ENCODE measurements at regions not wholly inside any gene's neighbourhood (a gene's known extent, or its start where the extent isn't known, plus 50 kb on each side); places are given as distances from the start of the nearest gene placed in this dataset.

DNA sequence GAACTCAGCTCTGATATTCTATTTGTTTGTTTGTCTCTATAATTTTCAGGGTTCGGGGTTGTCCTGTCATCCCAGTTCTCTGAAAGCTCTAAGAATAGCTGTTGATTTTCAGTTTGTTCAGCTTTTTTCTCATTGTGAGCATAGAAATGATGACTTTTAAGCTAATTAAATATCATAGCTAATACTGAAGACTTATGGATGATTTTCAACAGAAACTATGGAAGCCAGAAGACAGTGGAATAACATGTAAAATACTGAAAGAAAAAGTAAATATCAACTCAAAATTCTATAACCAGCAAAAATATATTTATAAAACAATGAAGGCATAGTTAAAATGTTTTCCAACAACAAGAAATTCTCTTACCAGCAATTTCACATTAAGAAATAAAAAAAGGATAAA lies 96.4 kb upstream of the ETV1 start:
- Histone ChIP-seq H3K79me2 (ENCODE audit: control insufficient read depth, insufficient read depth, low read length) (no peaks in the 10 kb centered on the region), H3K27ac (ENCODE audit: insufficient read depth, low read depth, low read length) (no peak overlapping the region), H3K4me1 (ENCODE audit: control insufficient read depth, extremely low read depth, insufficient read depth, low read length) (no peaks in the 10 kb centered on the region), H3K9me1 (replicated peaks; ENCODE audit: control insufficient read depth, extremely low read depth, insufficient read depth, low read length) (no peaks in the 10 kb centered on the region), H2AFZ (ENCODE audit: low read depth, low read length) (no peak overlapping the region), H3K4me3 (replicated peaks in 1 of 3; ENCODE audit: insufficient read depth in 1 of 3, low read depth in 1 of 3, low read length in 3 of 3) (no peak overlapping the region), H3K9me3 (replicated peaks; ENCODE audit: control insufficient read depth, insufficient read depth, low read length) (no peaks in the 10 kb centered on the region), H4K20me1 (replicated peaks; ENCODE audit: control insufficient read depth, extremely low read depth, insufficient read depth, low read length) (no peaks in the 10 kb centered on the region), H3K27me3 (ENCODE audit: control insufficient read depth in 2 of 2, insufficient read depth in 2 of 2, low read length in 2 of 2) (no peaks in the 10 kb centered on the region), H3K36me3 (ENCODE audit: control insufficient read depth in 2 of 2, extremely low read depth in 1 of 2, insufficient read depth in 2 of 2, low read length in 2 of 2) (no peaks in the 10 kb centered on the region), H3K4me2 (ENCODE audit: insufficient read depth, low read length) (no peak overlapping the region), H3K9ac (replicated peaks; ENCODE audit: extremely low read depth, insufficient read depth, low read length) (no peak overlapping the region)
- no peak for DNase-seq (ENCODE audit: low read depth, low spot score)
- TF ChIP-seq POLR2AphosphoS5 (IDR thresholded peaks at IDR 0.05; ENCODE audit: insufficient read depth, low read depth, low read length) (no peak), GATA2 (IDR thresholded peaks at IDR 0.05; ENCODE audit: insufficient read depth, insufficient read length, low read depth, low read length) (no peak), EZH2 (IDR thresholded peaks at IDR 0.05; ENCODE audit: borderline replicate concordance, low read depth, low read length, severe bottlenecking) (no peak), POLR2A (IDR thresholded peaks at IDR 0.05; ENCODE audit: low read depth, low read length) (no peak), FOS (IDR thresholded peaks at IDR 0.05; ENCODE audit: borderline replicate concordance, insufficient read depth, low read length) (no peak), MYC (IDR thresholded peaks at IDR 0.05; ENCODE audit: low read depth, low read length) (no peak), JUN (IDR thresholded peaks at IDR 0.05; ENCODE audit: borderline replicate concordance, insufficient read depth, insufficient read length, low read depth) (no peak)
- TF ChIP-seq, protein P1, sequence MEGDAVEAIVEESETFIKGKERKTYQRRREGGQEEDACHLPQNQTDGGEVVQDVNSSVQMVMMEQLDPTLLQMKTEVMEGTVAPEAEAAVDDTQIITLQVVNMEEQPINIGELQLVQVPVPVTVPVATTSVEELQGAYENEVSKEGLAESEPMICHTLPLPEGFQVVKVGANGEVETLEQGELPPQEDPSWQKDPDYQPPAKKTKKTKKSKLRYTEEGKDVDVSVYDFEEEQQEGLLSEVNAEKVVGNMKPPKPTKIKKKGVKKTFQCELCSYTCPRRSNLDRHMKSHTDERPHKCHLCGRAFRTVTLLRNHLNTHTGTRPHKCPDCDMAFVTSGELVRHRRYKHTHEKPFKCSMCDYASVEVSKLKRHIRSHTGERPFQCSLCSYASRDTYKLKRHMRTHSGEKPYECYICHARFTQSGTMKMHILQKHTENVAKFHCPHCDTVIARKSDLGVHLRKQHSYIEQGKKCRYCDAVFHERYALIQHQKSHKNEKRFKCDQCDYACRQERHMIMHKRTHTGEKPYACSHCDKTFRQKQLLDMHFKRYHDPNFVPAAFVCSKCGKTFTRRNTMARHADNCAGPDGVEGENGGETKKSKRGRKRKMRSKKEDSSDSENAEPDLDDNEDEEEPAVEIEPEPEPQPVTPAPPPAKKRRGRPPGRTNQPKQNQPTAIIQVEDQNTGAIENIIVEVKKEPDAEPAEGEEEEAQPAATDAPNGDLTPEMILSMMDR (IDR thresholded peaks at IDR 0.05; ENCODE audit: extremely low read depth in 1 of 2, insufficient read depth in 1 of 2, low read depth in 1 of 2, low read length in 2 of 2): no peak
- TF ChIP-seq, protein P2, sequence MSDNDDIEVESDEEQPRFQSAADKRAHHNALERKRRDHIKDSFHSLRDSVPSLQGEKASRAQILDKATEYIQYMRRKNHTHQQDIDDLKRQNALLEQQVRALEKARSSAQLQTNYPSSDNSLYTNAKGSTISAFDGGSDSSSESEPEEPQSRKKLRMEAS (IDR thresholded peaks at IDR 0.05; ENCODE audit: insufficient read depth, insufficient read length): no peak
- dilution Hi-C loops (cut with MboI; ENCODE audit: extremely low pct_ligation_motif_present, low sequenced_read_pairs) (no loop called here), intact Hi-C loops (cut with micrococcal nuclease) (no loop called here)
- FAIRE-seq: no peak
- ChIA-PET CTCF (interaction anchor here (0.5 kb wide), 1 partner anchor 18 kb away, joined by 5 read pairs; no protein-coding TSS in a partner anchor), POLR2A (no interaction called here)
- BruUV-seq (replicated peaks): no TSS peak

All from endothelial cell of umbilical vein (primary cell).